ENCODE measurements at regions not wholly inside any gene's neighbourhood (a gene's known extent, or its start where the extent isn't known, plus 50 kb on each side); places are given as distances from the start of the nearest gene placed in this dataset.

- TF ChIP-seq SETDB1 (IDR thresholded peaks at IDR 0.05; ENCODE audit: insufficient read length, low read length) (no peak), CTCF (tag by site-specific recombination; IDR thresholded peaks at IDR 0.05) (0 out of 2 replicates have a peak, but pooled peaks have one; percentile 35), ZNF776 (tag by site-specific recombination; IDR thresholded peaks at IDR 0.05; ENCODE audit: borderline replicate concordance) (no peak), ZNF704 (tag by site-specific recombination; IDR thresholded peaks at IDR 0.05) (no peak), TSHZ1 (tag by site-specific recombination; IDR thresholded peaks at IDR 0.05; ENCODE audit: borderline replicate concordance) (no peak), ZNF174 (tag by site-specific recombination; IDR thresholded peaks at IDR 0.05) (no peak), ATF2 (tag by site-specific recombination; IDR thresholded peaks at IDR 0.05; ENCODE audit: low read depth) (no peak), ZBTB26 (tag by site-specific recombination; optimal IDR thresholded peaks at IDR 0.05) (no peak), ZNF19 (tag by site-specific recombination; IDR thresholded peaks at IDR 0.05; ENCODE audit: low read depth) (no peak), ZNF114 (tag by site-specific recombination; IDR thresholded peaks at IDR 0.05) (no peak)
Observed at GRCh38 chr12:62123721-62124203, 136.4 kb upstream of the USP15 start.

All from HEK293 (cell line).